Thoracic aorta (tissue), 2 donors: ENCODE measurements at regions not wholly inside any gene's neighbourhood (a gene's known extent, or its start where the extent isn't known, plus 50 kb on each side); places are given as distances from the start of the nearest gene placed in this dataset.

Experiments
- ATAC-seq: fragments of 150-250 bp; one replicate; pipeline ENCODE4 v1.8.0; 2017; ENCODE audit warnings: low read depth; ENCODE audit not compliant: insufficient number of reproducible peaks, low FRiP score
- DNase-seq: peaks from one replicate; pipeline ENCODE4 v3.0.0-alpha.2; 2020; ENCODE audit warnings: low spot score
- H3K27ac ChIP-seq, 2 donors: fragments of 200-600 bp; sonication (generic); 1 replicate in 1 of 2; 2 replicates in 1 of 2; pipeline ENCODE4 v1.5.1; 2016; ENCODE audit warnings: mild to moderate bottlenecking in 2 of 2, moderate library complexity in 2 of 2
- H3K27me3 ChIP-seq: fragments of 200-600 bp; sonication (generic); replicated peaks from 2 replicates; pipeline ENCODE4 v1.6.0; 2016; ENCODE audit warnings: mild to moderate bottlenecking; ENCODE audit not compliant: insufficient read depth
- H3K36me3 ChIP-seq: fragments of 200-600 bp; sonication (generic); one replicate; pipeline ENCODE4 v1.5.1; 2016
- H3K4me1 ChIP-seq, 2 donors: fragments of 200-600 bp; sonication (generic); 1 replicate in 1 of 2; 2 replicates in 1 of 2; pipeline versions ENCODE4 v1.5.1 to v1.6.0; 2016; ENCODE audit warnings: low read depth in 2 of 2, mild to moderate bottlenecking in 1 of 2; ENCODE audit not compliant: control insufficient read depth in 1 of 2
- H3K4me3 ChIP-seq: fragments of 200-600 bp; sonication (generic); 2 replicates; pipeline ENCODE4 v1.5.1; 2016; ENCODE audit warnings: mild to moderate bottlenecking
- H3K9me3 ChIP-seq: fragments of 200-600 bp; sonication (generic); 2 replicates; pipeline ENCODE4 v1.5.1; 2016
- TF ChIP-seq, protein P1 (sequence below): fragments of 200-600 bp; sonication (generic); IDR thresholded peaks from one replicate; pipeline ENCODE4 v1.5.1; 2019; ENCODE audit warnings: antibody characterized with exemption

- DNase-seq (no peak), ATAC-seq (no peak)
- peaks cover 0 to 4% of the 10 kb centered on the region in 2 donors for H3K4me1 ChIP-seq
- H3K36me3 ChIP-seq: no peaks in the 10 kb centered on the region
- TF ChIP-seq, protein P1, sequence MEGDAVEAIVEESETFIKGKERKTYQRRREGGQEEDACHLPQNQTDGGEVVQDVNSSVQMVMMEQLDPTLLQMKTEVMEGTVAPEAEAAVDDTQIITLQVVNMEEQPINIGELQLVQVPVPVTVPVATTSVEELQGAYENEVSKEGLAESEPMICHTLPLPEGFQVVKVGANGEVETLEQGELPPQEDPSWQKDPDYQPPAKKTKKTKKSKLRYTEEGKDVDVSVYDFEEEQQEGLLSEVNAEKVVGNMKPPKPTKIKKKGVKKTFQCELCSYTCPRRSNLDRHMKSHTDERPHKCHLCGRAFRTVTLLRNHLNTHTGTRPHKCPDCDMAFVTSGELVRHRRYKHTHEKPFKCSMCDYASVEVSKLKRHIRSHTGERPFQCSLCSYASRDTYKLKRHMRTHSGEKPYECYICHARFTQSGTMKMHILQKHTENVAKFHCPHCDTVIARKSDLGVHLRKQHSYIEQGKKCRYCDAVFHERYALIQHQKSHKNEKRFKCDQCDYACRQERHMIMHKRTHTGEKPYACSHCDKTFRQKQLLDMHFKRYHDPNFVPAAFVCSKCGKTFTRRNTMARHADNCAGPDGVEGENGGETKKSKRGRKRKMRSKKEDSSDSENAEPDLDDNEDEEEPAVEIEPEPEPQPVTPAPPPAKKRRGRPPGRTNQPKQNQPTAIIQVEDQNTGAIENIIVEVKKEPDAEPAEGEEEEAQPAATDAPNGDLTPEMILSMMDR: no peak
- no peak overlapping the region for H3K27ac ChIP-seq
- H3K9me3 ChIP-seq: no peaks in the 10 kb centered on the region
- no peak overlapping the region for H3K4me3 ChIP-seq
- H3K27me3 ChIP-seq: no peaks in the 10 kb centered on the region
Measured at GRCh38 chr2:12950174-12950573, 233.4 kb downstream of the TRIB2 start.

- TF ChIP-seq, protein P1: no peak
- Histone ChIP-seq H3K4me1 (peaks cover 0 to 4% of the 10 kb centered on the region in 2 donors), H3K27me3 (no peaks in the 10 kb centered on the region), H3K4me3 (no peak overlapping the region), H3K36me3 (no peaks in the 10 kb centered on the region), H3K9me3 (no peaks in the 10 kb centered on the region), H3K27ac (no peak overlapping the region)
- ATAC-seq (no peak), DNase-seq (no peak)
Measured at GRCh38 chr2:12950957-12951656, 234.4 kb downstream of the TRIB2 start.

DNA sequence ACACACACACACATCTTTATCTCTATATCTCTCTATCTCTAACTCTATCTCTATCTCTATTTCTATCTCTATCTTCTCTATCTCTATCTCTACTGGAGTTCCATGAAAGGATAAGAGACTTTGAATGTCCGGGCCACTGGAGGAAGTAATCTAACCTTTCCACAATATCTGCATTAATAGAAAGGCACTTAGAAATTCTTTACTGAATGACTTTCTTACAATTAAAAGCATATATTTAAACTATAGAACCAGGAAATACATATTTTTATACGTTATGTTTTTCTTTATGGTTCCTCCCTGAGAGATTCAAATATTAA lies 234.9 kb downstream of the TRIB2 start:
- Histone ChIP-seq H3K9me3 (no peaks in the 10 kb centered on the region), H3K4me1 (peaks cover 0 to 4% of the 10 kb centered on the region in 2 donors), H3K4me3 (no peak overlapping the region), H3K27ac (no peak overlapping the region), H3K27me3 (no peaks in the 10 kb centered on the region), H3K36me3 (no peaks in the 10 kb centered on the region)
- no peak for DNase-seq
- no peak for ATAC-seq
- TF ChIP-seq, protein P1: no peak

GRCh38 chr2:12953596-12953995 lies 236.9 kb downstream of the TRIB2 start:
- no peak for DNase-seq
- peaks cover 0 to 4% of the 10 kb centered on the region in 2 donors for H3K4me1 ChIP-seq
- TF ChIP-seq, protein P1: no peak
- no peaks in the 10 kb centered on the region for H3K27me3 ChIP-seq
- H3K27ac ChIP-seq: no peak overlapping the region
- H3K36me3 ChIP-seq: no peaks in the 10 kb centered on the region
- no peak for ATAC-seq
- no peaks in the 10 kb centered on the region for H3K9me3 ChIP-seq
- no peak overlapping the region for H3K4me3 ChIP-seq

GRCh38 chr2:12955864-12956263 lies 239.1 kb downstream of the TRIB2 start:
- DNase-seq: no peak
- H3K27ac ChIP-seq: no peak overlapping the region
- H3K9me3 ChIP-seq: no peaks in the 10 kb centered on the region
- ATAC-seq: no peak
- H3K4me1 ChIP-seq: peaks cover 0 to 4% of the 10 kb centered on the region in 2 donors
- H3K4me3 ChIP-seq: no peak overlapping the region
- TF ChIP-seq, protein P1: no peak
- no peaks in the 10 kb centered on the region for H3K27me3 ChIP-seq
- H3K36me3 ChIP-seq: no peaks in the 10 kb centered on the region
